Activated CD4-positive, alpha-beta memory T cell treated with anti-CD3 and anti-CD28 coated beads, Interleukin-2, amount 10 ng/mL, durations not matched to agents 7 days and 5 days (primary cell): ENCODE measurements at regions not wholly inside any gene's neighbourhood (a gene's known extent, or its start where the extent isn't known, plus 50 kb on each side); places are given as distances from the start of the nearest gene placed in this dataset.

Experiments
- CTCF ChIA-PET: fragments of 350-600 bp; sonication (Branson Sonifier 250); formaldehyde crosslinking; loops from one replicate; lab custom pipeline; 2021; ENCODE audit warnings: antibody characterized with exemption, inconsistent platforms; lab: Charles Lee
- POLR2A ChIA-PET: fragments of 350-600 bp; sonication (Branson Sonifier 250); formaldehyde crosslinking; loops from one replicate; lab custom pipeline; 2021; ENCODE audit warnings: antibody characterized with exemption; lab: Charles Lee
- DNase-seq: peaks from one replicate; pipeline ENCODE4 v3.0.0-alpha.2; 2020
- H3K27ac Mint-ChIP-seq: one replicate; pipeline ENCODE4 v1.8.0; 2021; ENCODE audit warnings: mild to moderate bottlenecking, mixed read lengths
- H3K27me3 Mint-ChIP-seq: one replicate; pipeline ENCODE4 v1.8.0; 2021; ENCODE audit warnings: mixed read lengths
- H3K36me3 Mint-ChIP-seq: one replicate; pipeline ENCODE4 v1.8.0; 2021; ENCODE audit warnings: low read depth, mixed read lengths
- H3K4me1 Mint-ChIP-seq: one replicate; pipeline ENCODE4 v1.8.0; 2021; ENCODE audit warnings: mixed read lengths
- H3K4me3 Mint-ChIP-seq: one replicate; pipeline ENCODE4 v1.8.0; 2021; ENCODE audit warnings: mild to moderate bottlenecking, mixed read lengths
- H3K9me3 Mint-ChIP-seq: one replicate; pipeline ENCODE4 v1.8.0; 2021; ENCODE audit warnings: mixed read lengths

DNA sequence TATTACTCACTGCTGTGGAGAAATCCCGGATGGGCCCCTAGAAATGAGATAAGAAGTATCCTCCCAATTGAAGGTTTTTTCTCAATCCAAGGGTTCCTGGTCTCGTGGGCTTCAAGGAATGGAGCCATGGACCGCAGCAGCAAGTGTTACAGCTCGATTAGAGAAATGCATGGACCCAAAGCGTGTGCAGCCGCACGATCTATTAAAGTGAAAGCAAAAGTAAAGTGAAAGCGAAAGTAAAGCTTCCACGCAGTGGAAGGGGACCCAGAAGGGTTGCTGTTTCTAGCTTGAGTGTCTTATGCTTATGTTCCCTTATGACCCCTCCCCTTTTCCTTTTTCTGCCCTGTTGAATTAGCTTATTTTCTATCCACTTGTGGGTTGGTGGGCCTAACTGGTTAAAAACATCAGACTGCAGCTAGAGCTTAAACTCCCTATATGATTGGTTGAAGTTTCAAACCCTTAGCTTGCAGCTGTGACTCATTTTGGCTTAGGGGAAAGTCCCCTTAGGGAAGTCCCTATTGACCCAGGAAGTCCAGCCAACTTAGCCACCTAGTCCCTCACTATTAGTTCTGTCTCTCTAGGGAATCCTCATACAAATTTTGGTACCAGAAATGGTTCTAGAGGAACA is 1111.8 kb downstream of the TAF11L14 start:
- peak; percentile 47 for DNase-seq
- Mint-ChIP-seq H3K27me3 (no peaks in the 10 kb centered on the region), H3K4me1 (peaks cover 43% of the 10 kb centered on the region), H3K4me3 (peak overlapping the region; percentile 85), H3K27ac (peak overlapping the region; percentile 90), H3K9me3 (no peaks in the 10 kb centered on the region), H3K36me3 (peaks cover 14% of the 10 kb centered on the region)
- POLR2A ChIA-PET: interaction anchor here (0.8 kb wide), 1 partner anchor 17 kb away, joined by 7 read pairs; no protein-coding TSS in a partner anchor
- CTCF ChIA-PET: interaction anchor here (0.9 kb wide), 1 partner anchor 47 kb away, joined by 4 read pairs; no protein-coding TSS in a partner anchor

DNA sequence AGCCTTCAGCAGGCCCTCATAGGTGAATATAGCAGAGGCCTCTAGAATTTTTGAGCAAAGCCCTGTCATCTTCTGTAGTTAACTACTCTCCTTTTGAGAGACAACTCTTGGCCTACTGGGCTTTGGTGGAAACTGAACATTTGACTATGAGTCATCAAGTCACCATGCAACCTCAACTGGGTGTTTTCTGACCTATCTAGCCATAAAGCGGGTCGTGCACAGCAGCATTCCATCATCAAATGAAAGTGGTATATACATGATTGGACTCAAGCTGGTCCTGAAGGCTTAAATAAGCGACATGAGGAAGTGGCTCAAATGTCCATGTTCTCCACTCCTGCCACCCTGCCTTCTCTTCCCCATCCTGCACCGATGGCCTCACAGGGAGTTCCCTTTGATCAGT is 1115.5 kb downstream of the TAF11L14 start:
- Mint-ChIP-seq H3K27me3 (no peaks in the 10 kb centered on the region), H3K4me3 (no peak overlapping the region), H3K27ac (no peak overlapping the region), H3K4me1 (peaks cover 28% of the 10 kb centered on the region), H3K9me3 (no peaks in the 10 kb centered on the region), H3K36me3 (no peaks in the 10 kb centered on the region)
- POLR2A ChIA-PET: interaction anchor here (0.9 kb wide), 1 partner anchor 9 kb away, joined by 3 read pairs; no protein-coding TSS in a partner anchor
- CTCF ChIA-PET: no interaction called here
- no peak for DNase-seq

DNA sequence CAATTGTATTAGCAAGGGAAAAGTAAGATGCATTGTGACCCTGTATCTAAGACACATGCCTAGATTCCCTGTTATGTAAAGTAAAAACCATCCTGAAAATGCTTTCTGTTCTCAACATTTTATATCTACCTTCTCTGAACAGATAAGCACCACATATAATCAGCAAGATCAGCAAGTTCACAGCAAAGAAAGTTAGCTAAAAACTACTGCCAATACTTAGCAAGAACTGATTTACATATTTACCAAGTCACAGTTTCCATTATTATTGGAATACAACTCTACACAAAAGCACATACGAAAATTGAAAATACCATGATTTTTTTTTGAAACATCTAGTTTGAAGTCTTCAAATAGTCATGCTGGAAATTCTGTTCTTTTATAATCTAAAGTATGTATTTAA is 1118.1 kb downstream of the TAF11L14 start:
- no peak for DNase-seq
- Mint-ChIP-seq H3K4me3 (no peak overlapping the region), H3K4me1 (peaks cover 20% of the 10 kb centered on the region), H3K9me3 (no peaks in the 10 kb centered on the region), H3K27me3 (no peaks in the 10 kb centered on the region), H3K36me3 (no peaks in the 10 kb centered on the region), H3K27ac (no peak overlapping the region)
- ChIA-PET CTCF (no interaction called here), POLR2A (interaction anchor here (1.0 kb wide), 1 partner anchor 10 kb away, joined by 3 read pairs; no protein-coding TSS in a partner anchor)

DNA sequence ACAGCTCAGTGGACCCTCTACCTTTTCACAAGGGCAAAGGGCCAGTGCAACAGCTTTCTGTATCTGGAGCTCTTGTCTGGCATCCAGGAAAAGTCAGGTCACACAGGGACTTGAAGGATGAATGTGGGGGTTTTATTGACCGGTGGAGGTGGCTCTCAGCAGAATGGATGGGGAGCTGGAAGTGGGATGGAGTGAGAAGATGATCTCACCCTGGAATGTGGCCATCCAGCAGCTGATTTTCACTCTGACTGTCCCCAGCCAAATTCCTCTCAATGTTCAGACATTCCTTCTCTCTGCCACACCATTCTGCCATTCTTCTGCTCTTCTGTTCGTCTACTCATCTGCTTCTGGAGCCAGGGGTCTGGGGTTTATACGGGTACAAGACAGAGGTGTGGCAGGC is 1119.9 kb downstream of the TAF11L14 start:
- Mint-ChIP-seq H3K36me3 (no peaks in the 10 kb centered on the region), H3K27ac (no peak overlapping the region), H3K9me3 (no peaks in the 10 kb centered on the region), H3K4me1 (peaks cover 14% of the 10 kb centered on the region), H3K27me3 (no peaks in the 10 kb centered on the region), H3K4me3 (no peak overlapping the region)
- POLR2A ChIA-PET: interaction anchor here (1.6 kb wide), 1 partner anchor 9 kb away, joined by 4 read pairs; no protein-coding TSS in a partner anchor
- CTCF ChIA-PET: no interaction called here
- no peak for DNase-seq

DNA sequence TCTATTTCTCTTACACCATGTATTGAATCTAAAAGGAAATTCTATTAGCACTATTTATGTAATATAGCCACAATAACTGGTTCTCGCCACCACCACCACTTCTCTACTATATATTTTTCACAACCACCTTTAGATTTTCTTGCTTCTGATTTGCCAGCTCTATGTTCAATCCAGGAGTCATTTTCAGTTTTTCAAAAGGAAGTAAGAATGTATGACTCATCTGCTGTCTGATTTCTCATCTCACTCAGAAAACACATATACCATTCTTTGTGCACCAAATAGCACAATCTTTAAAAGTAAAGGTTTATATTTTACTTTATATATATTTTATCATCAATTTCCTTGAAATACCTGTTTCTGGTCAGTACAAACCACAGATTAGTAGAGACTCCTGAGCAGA is 1127.5 kb downstream of the TAF11L14 start:
- Mint-ChIP-seq H3K4me3 (no peak overlapping the region), H3K27ac (no peak overlapping the region), H3K9me3 (no peaks in the 10 kb centered on the region), H3K36me3 (no peaks in the 10 kb centered on the region), H3K4me1 (peaks cover 3% of the 10 kb centered on the region), H3K27me3 (peaks cover 1% of the 10 kb centered on the region)
- CTCF ChIA-PET: interaction anchor here (1.0 kb wide), 1 partner anchor 63 kb away, joined by 3 read pairs; no protein-coding TSS in a partner anchor
- POLR2A ChIA-PET: no interaction called here
- no peak for DNase-seq

DNA sequence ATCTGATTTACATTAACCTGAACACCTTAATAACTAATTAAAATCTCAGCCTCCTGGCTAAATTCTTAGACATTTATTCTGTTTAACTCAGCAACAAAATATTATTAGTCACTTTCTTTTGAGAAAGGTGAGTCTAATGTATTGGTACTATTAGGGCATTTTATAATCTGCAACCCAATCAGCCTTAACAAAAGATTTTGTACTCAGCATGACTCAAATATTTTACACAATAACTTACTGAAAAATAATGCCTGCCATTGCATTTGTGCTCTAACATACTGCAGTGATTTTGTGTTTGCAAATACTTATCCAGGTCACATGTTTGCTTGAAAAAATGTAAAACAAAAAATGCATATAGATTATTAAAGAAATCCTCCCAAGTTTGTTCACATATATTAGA is 1129.9 kb downstream of the TAF11L14 start:
- H3K27me3 Mint-ChIP-seq: peaks cover 5% of the 10 kb centered on the region
- H3K4me1 Mint-ChIP-seq: peaks cover 3% of the 10 kb centered on the region
- CTCF ChIA-PET: no interaction called here
- H3K4me3 Mint-ChIP-seq: no peak overlapping the region
- POLR2A ChIA-PET: no interaction called here
- no peak overlapping the region for H3K27ac Mint-ChIP-seq
- H3K36me3 Mint-ChIP-seq: no peaks in the 10 kb centered on the region
- DNase-seq: no peak
- H3K9me3 Mint-ChIP-seq: no peaks in the 10 kb centered on the region

DNA sequence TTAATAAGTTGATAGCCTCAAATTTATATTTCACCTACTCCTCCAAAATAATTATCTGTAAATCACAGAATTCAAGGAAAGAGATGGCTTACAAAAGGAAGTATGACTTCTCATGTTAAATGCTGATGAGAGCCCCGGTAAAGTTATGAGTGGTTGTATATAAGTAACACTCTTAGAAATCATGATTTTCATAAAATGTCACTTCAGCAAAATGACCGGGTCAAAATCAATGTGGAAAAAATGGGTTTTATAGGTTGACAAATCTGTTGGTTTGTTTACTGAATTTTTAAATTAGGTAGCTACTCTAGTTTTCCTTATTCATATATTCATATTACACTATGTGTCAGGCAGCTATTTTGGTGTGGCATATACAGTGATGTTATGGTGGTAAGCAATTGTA is 1131.0 kb downstream of the TAF11L14 start:
- CTCF ChIA-PET: no interaction called here
- H3K4me1 Mint-ChIP-seq: peaks cover 3% of the 10 kb centered on the region

DNA sequence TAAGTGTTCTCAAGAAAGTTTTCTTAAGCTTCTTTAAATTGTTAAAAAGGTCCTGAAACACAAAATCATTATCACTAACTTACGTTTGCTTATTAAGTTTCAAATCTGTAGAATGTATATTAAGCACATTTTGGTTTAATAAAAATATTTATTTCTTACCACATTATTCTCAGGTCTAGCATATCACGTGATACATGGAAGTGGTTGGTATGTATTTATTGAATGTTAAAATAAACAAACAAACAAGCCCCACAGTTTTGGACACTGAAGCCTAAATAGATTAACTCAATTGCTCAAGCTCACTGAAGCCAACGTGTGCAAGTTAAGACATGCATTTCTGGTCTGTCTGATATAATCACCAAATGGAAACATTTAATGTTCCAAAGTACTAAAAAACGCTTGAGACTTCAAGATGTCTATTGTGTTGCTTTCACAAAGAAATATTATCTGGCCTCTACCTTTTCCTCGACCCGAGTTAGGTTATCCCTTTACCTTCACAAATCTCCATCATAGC is 1136.9 kb downstream of the TAF11L14 start:
- Mint-ChIP-seq H3K4me1 (peaks cover 2% of the 10 kb centered on the region), H3K9me3 (no peaks in the 10 kb centered on the region), H3K4me3 (no peak overlapping the region), H3K36me3 (no peaks in the 10 kb centered on the region), H3K27me3 (peaks cover 11% of the 10 kb centered on the region), H3K27ac (no peak overlapping the region)
- POLR2A ChIA-PET: no interaction called here
- DNase-seq: no peak
- CTCF ChIA-PET: no interaction called here

More for the DNA sequence above, 1131.0 kb downstream of the TAF11L14 start:
- Mint-ChIP-seq H3K4me3 (no peak overlapping the region), H3K27me3 (peaks cover 7% of the 10 kb centered on the region), H3K27ac (no peak overlapping the region), H3K9me3 (no peaks in the 10 kb centered on the region), H3K36me3 (no peaks in the 10 kb centered on the region)
- DNase-seq: no peak
- POLR2A ChIA-PET: no interaction called here

DNA sequence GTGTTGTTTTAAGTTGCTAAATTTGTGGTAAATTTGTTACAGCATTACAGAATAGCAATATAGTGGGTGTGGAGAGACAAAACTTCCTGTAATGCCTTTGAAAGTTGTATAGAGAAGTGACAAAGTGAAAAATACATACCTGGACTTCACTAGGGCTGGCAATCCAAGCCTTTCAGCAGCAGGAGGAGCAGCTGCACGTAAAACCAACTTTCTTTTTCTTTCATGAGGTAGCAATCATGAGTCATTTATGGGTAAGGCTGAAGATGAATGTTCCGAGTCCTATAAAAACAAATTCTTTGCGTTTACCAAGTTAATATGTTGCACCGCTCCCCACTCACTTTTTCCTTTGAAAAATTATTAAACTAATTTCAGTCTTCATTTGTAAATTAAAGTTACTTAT is 1138.2 kb downstream of the TAF11L14 start:
- H3K36me3 Mint-ChIP-seq: no peaks in the 10 kb centered on the region
- peaks cover 11% of the 10 kb centered on the region for H3K27me3 Mint-ChIP-seq
- POLR2A ChIA-PET: no interaction called here
- H3K27ac Mint-ChIP-seq: no peak overlapping the region
- peaks cover 2% of the 10 kb centered on the region for H3K4me1 Mint-ChIP-seq
- CTCF ChIA-PET: no interaction called here
- no peak overlapping the region for H3K4me3 Mint-ChIP-seq
- no peaks in the 10 kb centered on the region for H3K9me3 Mint-ChIP-seq
- no peak for DNase-seq

DNA sequence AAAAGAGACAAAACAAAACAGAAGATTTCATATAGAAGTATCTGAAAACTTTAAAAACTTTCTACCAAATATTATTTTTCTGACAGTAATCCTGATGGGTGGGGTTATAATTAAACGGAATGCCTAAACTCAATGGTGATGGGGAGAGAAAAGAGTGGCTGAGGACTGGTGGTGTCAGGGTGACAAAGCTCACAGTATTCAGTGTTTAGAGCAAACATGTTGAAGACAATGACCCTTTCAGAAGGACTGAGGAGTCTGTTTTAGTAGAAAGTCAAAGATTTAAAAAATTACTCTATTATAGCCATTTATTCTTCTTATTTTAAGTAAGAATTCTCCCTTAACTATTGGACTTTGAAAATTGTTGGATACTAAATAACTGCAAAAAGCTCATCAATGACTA is 1144.0 kb downstream of the TAF11L14 start:
- ChIA-PET CTCF (no interaction called here), POLR2A (no interaction called here)
- H3K27me3 Mint-ChIP-seq: no peaks in the 10 kb centered on the region
- no peak for DNase-seq
- H3K4me1 Mint-ChIP-seq: no peaks in the 10 kb centered on the region
- no peaks in the 10 kb centered on the region for H3K36me3 Mint-ChIP-seq
- no peak overlapping the region for H3K4me3 Mint-ChIP-seq
- no peaks in the 10 kb centered on the region for H3K9me3 Mint-ChIP-seq
- H3K27ac Mint-ChIP-seq: no peak overlapping the region

DNA sequence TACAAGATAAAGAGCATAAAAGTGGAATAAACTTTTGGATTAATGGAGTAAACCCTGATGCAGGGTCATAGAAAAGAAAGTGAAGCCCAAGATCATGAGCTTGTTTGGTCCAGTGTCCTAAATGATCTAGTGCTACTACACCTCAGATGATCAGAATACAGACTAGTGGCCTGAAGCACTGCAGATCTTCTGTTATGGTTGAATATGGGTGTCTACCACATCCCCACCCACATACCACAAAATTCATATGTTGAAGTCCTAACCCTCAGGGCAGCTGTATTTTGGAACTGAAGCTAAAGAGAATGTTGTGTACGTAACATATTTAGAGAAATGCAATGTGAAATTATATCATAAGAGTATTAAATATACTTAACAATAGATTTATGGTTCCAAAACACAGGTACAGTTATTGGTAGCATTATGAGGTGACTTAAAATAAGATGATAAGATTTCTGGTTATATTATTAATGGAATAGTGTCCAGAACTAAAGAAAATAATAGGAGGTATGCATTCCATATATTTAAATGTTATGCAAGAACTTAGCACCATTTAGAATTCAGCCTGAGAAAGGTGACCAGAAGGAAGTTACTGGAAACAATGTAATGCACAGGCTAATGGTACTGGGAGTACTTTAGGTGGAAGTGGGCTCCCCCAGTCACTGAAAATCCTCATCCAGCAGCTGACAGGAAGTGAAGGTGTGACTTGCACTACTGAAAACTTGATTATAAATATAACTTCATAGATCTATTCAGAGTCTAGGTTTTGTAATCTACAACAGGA is 1155.1 kb downstream of the TAF11L14 start:
- no peaks in the 10 kb centered on the region for H3K27me3 Mint-ChIP-seq
- H3K27ac Mint-ChIP-seq: no peak overlapping the region
- H3K4me1 Mint-ChIP-seq: no peaks in the 10 kb centered on the region
- ChIA-PET CTCF (no interaction called here), POLR2A (no interaction called here)
- no peaks in the 10 kb centered on the region for H3K9me3 Mint-ChIP-seq
- no peak for DNase-seq
- H3K4me3 Mint-ChIP-seq: no peak overlapping the region
- no peaks in the 10 kb centered on the region for H3K36me3 Mint-ChIP-seq

DNA sequence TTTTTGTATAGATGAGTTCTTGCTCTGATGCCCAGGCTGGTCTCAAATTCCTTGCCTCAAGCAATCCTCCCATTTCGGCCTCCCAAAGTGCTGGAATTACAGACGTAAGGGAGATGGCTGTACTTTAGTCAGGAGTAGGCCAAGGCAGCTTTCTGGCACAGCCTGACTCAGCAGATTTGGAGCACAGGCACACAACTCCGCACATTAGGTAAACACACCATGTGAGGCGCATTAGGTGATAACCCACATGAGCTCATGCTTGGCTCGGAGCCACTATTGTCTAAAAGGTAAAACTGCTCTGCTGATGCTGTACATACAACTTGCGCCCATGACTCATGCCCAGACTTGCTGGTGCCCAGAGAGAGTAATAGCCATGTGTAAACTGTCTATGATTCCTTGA is 1157.9 kb downstream of the TAF11L14 start:
- H3K9me3 Mint-ChIP-seq: no peaks in the 10 kb centered on the region
- no peak for DNase-seq
- H3K4me3 Mint-ChIP-seq: no peak overlapping the region
- ChIA-PET POLR2A (no interaction called here), CTCF (no interaction called here)
- no peak overlapping the region for H3K27ac Mint-ChIP-seq
- H3K4me1 Mint-ChIP-seq: no peaks in the 10 kb centered on the region
- no peaks in the 10 kb centered on the region for H3K27me3 Mint-ChIP-seq
- H3K36me3 Mint-ChIP-seq: no peaks in the 10 kb centered on the region

DNA sequence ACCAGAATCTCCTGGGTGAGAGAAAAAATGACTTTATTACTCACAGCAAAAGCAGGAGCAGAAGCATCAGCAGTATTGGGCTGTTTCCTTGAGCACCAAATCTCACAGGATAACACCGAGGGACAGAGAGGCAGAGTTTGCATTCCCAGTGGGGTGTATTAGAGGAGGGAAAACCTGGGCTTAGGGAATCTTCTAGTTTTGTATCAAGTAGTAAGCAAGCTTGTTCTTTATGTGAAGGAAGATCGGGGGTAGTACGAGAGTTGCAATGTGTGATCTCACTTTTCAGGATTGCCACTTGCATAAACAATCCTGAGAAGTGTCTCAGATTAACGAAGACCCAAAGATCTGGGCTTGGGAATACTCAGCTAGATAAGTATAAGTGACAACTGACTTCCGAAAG is 1163.0 kb downstream of the TAF11L14 start:
- no peaks in the 10 kb centered on the region for H3K9me3 Mint-ChIP-seq
- no peaks in the 10 kb centered on the region for H3K36me3 Mint-ChIP-seq
- no peak overlapping the region for H3K4me3 Mint-ChIP-seq
- ChIA-PET CTCF (no interaction called here), POLR2A (no interaction called here)
- no peaks in the 10 kb centered on the region for H3K4me1 Mint-ChIP-seq
- no peaks in the 10 kb centered on the region for H3K27me3 Mint-ChIP-seq
- DNase-seq: no peak
- no peak overlapping the region for H3K27ac Mint-ChIP-seq
